ENCODE measurements at regions not wholly inside any gene's neighbourhood (a gene's known extent, or its start where the extent isn't known, plus 50 kb on each side); places are given as distances from the start of the nearest gene placed in this dataset.

DNA sequence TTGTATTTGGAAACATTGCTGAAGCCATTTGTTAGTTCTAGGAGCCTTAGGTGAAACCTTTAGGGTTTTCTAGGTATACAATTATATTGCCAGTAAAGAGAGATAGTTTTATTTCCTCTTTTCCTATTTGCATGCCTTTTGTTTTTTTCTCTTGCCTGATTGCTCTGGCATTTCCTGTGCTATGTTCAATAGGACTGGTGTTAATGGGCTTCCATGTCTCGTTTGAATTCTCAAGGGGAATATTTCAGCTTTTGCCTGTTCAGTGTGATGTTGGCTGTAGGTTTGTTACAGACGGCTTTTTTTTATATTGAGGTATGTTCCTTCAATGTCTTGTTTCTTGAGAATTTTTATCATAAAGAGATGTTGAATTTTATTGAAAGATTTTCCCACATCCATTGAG, 1054.9 kb upstream of the NXPH2 start:
- TF ChIP-seq EGR1 (IDR thresholded peaks at IDR 0.05; ENCODE audit: low read depth in 2 of 2), result no peak
- TF ChIP-seq, protein P1, sequence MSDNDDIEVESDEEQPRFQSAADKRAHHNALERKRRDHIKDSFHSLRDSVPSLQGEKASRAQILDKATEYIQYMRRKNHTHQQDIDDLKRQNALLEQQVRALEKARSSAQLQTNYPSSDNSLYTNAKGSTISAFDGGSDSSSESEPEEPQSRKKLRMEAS (IDR thresholded peaks at IDR 0.05), result no peak
- no peak for TF ChIP-seq CTCF (IDR thresholded peaks at IDR 0.05; ENCODE audit: low read depth, low read length, missing input control)
- no peak for TF ChIP-seq GABPA (IDR thresholded peaks at IDR 0.05 in 1 of 2, conservative IDR thresholded peaks at IDR 0.05 in 1 of 2)
- no peak for TF ChIP-seq JUND (IDR thresholded peaks at IDR 0.05)
- TF ChIP-seq RXRA (IDR thresholded peaks at IDR 0.05), result no peak
- no peak for TF ChIP-seq TAF1 (conservative IDR thresholded peaks at IDR 0.05)

All from liver (tissue), 3 donors.